ENCODE measurements at regions not wholly inside any gene's neighbourhood (a gene's known extent, or its start where the extent isn't known, plus 50 kb on each side); places are given as distances from the start of the nearest gene placed in this dataset.

DNA sequence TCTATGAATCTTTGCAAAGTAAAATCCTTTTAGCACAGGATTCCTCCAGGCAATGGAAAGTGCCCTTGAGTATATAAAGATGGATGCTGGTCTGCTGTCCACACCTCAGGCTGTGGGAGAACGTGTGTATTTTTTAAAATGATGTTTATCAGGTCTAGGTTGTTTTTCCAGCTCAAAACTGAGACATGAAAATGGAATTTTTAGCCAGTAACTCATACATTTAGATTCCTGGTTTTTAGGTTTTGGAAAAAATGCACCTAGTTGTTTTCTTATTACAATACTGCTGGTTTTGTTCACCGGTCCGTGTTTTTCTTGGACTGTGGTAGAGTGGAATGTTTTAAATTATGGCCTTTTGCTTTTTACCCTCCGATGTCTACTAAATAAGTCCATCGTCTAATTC is 554.7 kb downstream of the SOX6 start:
- no peak overlapping the region for H3K4me3 ChIP-seq
- intact Hi-C loops (cut with DNase I) = no loop called here
- H3K4me1 ChIP-seq = no peaks in the 10 kb centered on the region
- H3K9me3 ChIP-seq = no peaks in the 10 kb centered on the region
- no peaks in the 10 kb centered on the region for H3K36me3 ChIP-seq
- no peak overlapping the region for H3K9ac ChIP-seq (ENCODE audit: low read depth in 2 of 2, low read length in 2 of 2)
- TF ChIP-seq CTCF (IDR thresholded peaks at IDR 0.05) = no peak
- no peaks in the 10 kb centered on the region for H3K27me3 ChIP-seq
- no peak overlapping the region for H3K27ac ChIP-seq
- DNase-seq = no peak

- Histone ChIP-seq H3K27me3 (no peaks in the 10 kb centered on the region), H3K9me3 (no peaks in the 10 kb centered on the region), H3K9ac (ENCODE audit: low read depth in 2 of 2, low read length in 2 of 2) (no peak overlapping the region), H3K4me1 (no peaks in the 10 kb centered on the region), H3K4me3 (no peak overlapping the region), H3K27ac (no peak overlapping the region), H3K36me3 (no peaks in the 10 kb centered on the region)
- no peak for TF ChIP-seq CTCF (IDR thresholded peaks at IDR 0.05)
- DNase-seq = no peak
- intact Hi-C loops (cut with DNase I) = no loop called here
These were observed 550.6 kb downstream of the SOX6 start for GRCh38 chr11:15805726-15806125.

DNA sequence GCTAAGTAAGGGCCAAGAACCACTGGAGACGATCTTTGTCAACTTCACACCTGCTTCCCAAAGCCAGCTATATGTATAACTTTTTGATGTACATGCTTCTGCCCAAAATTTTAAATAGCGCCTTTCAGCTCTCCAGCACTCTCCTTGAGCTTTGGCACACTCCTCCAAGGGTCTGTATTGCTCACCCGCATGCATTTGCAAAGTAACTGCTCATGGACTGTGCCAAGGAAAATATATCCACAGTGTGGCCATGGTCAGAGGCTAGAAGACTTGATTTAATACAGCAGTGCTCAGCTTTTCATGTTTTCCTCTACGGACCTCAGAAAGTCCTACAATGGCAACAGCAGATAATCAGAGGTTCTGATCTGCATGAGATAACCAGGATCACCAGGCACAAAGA is 550.1 kb downstream of the SOX6 start:
- Histone ChIP-seq H3K27ac (no peak overlapping the region), H3K36me3 (no peaks in the 10 kb centered on the region), H3K27me3 (no peaks in the 10 kb centered on the region), H3K4me3 (no peak overlapping the region), H3K9me3 (no peaks in the 10 kb centered on the region), H3K4me1 (no peaks in the 10 kb centered on the region), H3K9ac (ENCODE audit: low read depth in 2 of 2, low read length in 2 of 2) (no peak overlapping the region)
- no peak for DNase-seq
- intact Hi-C loops (cut with DNase I) = no loop called here
- TF ChIP-seq CTCF (IDR thresholded peaks at IDR 0.05) = no peak

GRCh38 chr11:15807827-15808226 is 548.5 kb downstream of the SOX6 start:
- TF ChIP-seq CTCF (IDR thresholded peaks at IDR 0.05) = no peak
- intact Hi-C loops (cut with DNase I) = no loop called here
- no peak overlapping the region for H3K27ac ChIP-seq
- H3K4me1 ChIP-seq = no peaks in the 10 kb centered on the region
- no peaks in the 10 kb centered on the region for H3K27me3 ChIP-seq
- DNase-seq = no peak
- H3K9ac ChIP-seq (ENCODE audit: low read depth in 2 of 2, low read length in 2 of 2) = no peak overlapping the region
- no peak overlapping the region for H3K4me3 ChIP-seq
- H3K9me3 ChIP-seq = no peaks in the 10 kb centered on the region
- no peaks in the 10 kb centered on the region for H3K36me3 ChIP-seq

GRCh38 chr11:15810082-15810481 is 546.3 kb downstream of the SOX6 start:
- no peak overlapping the region for H3K4me3 ChIP-seq
- no peak for TF ChIP-seq CTCF (IDR thresholded peaks at IDR 0.05)
- intact Hi-C loops (cut with DNase I) = no loop called here

GRCh38 chr11:15810525-15810924 is 545.8 kb downstream of the SOX6 start:
- Histone ChIP-seq H3K27me3 (no peaks in the 10 kb centered on the region), H3K36me3 (no peaks in the 10 kb centered on the region), H3K9ac (ENCODE audit: low read depth in 2 of 2, low read length in 2 of 2) (no peak overlapping the region), H3K4me1 (no peaks in the 10 kb centered on the region), H3K9me3 (no peaks in the 10 kb centered on the region), H3K4me3 (no peak overlapping the region), H3K27ac (no peak overlapping the region)
- no peak for DNase-seq
- intact Hi-C loops (cut with DNase I) = no loop called here
- no peak for TF ChIP-seq CTCF (IDR thresholded peaks at IDR 0.05)

More at GRCh38 chr11:15810082-15810481, 546.3 kb downstream of the SOX6 start:
- H3K9ac ChIP-seq (ENCODE audit: low read depth in 2 of 2, low read length in 2 of 2) = no peak overlapping the region
- no peaks in the 10 kb centered on the region for H3K27me3 ChIP-seq
- no peaks in the 10 kb centered on the region for H3K4me1 ChIP-seq
- H3K36me3 ChIP-seq = no peaks in the 10 kb centered on the region
- DNase-seq = no peak
- no peaks in the 10 kb centered on the region for H3K9me3 ChIP-seq
- H3K27ac ChIP-seq = no peak overlapping the region
